PFSK-1 (cell line): ENCODE measurements at regions not wholly inside any gene's neighbourhood (a gene's known extent, or its start where the extent isn't known, plus 50 kb on each side); places are given as distances from the start of the nearest gene placed in this dataset.

Source experiments
- FOXP2 ChIP-seq: optimal IDR thresholded peaks from 2 replicates; pipeline ENCODE3; 2011; ENCODE audit warnings: borderline replicate concordance, control low read depth, inconsistent platforms; ENCODE audit not compliant: insufficient read depth; ENCODE audit errors: extremely low read length, extremely low read depth
- POLR2AphosphoS5 ChIP-seq: IDR thresholded peaks from 2 replicates; pipeline ENCODE4 v1.6.1; 2012; ENCODE audit warnings: low read depth, mild to moderate bottlenecking, control low read depth, low read length, moderate library complexity
- REST ChIP-seq, 2 experiments: IDR thresholded peaks; 2 replicates each; pipeline versions ENCODE4 v1.6.1 to v1.8.0; 2011 to 2012; ENCODE audit warnings: low read depth in 2 of 2, low read length in 2 of 2, control low read depth in 1 of 2, inconsistent platforms in 1 of 2, mild to moderate bottlenecking in 1 of 2, moderate library complexity in 1 of 2; ENCODE audit not compliant: insufficient read depth in 1 of 2
- SIN3A ChIP-seq: IDR thresholded peaks from 2 replicates; pipeline ENCODE4 v1.6.1; 2012; ENCODE audit warnings: mild to moderate bottlenecking, low read length, moderate library complexity, borderline replicate concordance; ENCODE audit not compliant: insufficient read depth
- TAF1 ChIP-seq: IDR thresholded peaks from 2 replicates; pipeline ENCODE4 v1.6.1; 2012; ENCODE audit warnings: low read length, control low read depth, borderline replicate concordance; ENCODE audit not compliant: insufficient read depth

GRCh38 chr12:77578466-77579220 is 252.1 kb upstream of the NAV3 start:
- TF ChIP-seq TAF1 (no peak), POLR2AphosphoS5 (no peak), REST (IDR thresholded peaks at IDR 0.05; ENCODE audit: insufficient read depth in 1 of 2, low read depth in 2 of 2, low read length in 2 of 2) (no peak), FOXP2 (no peak), SIN3A (no peak)

GRCh38 chr12:77577791-77578190 is 252.9 kb upstream of the NAV3 start:
- no peak for TF ChIP-seq SIN3A
- TF ChIP-seq POLR2AphosphoS5, result no peak
- TF ChIP-seq TAF1, result no peak
- no peak for TF ChIP-seq REST (IDR thresholded peaks at IDR 0.05; ENCODE audit: insufficient read depth in 1 of 2, low read depth in 2 of 2, low read length in 2 of 2)
- TF ChIP-seq FOXP2, result no peak

GRCh38 chr12:77575376-77575919 is 255.2 kb upstream of the NAV3 start:
- TF ChIP-seq FOXP2, result no peak
- TF ChIP-seq SIN3A, result no peak
- no peak for TF ChIP-seq POLR2AphosphoS5
- TF ChIP-seq TAF1, result no peak
- TF ChIP-seq REST (IDR thresholded peaks at IDR 0.05; ENCODE audit: insufficient read depth in 1 of 2, low read depth in 2 of 2, low read length in 2 of 2), result no peak

- TF ChIP-seq POLR2AphosphoS5 (no peak), FOXP2 (no peak), REST (IDR thresholded peaks at IDR 0.05; ENCODE audit: insufficient read depth in 1 of 2, low read depth in 2 of 2, low read length in 2 of 2) (no peak), SIN3A (no peak), TAF1 (no peak)
Measured at GRCh38 chr12:77572371-77572770, 258.3 kb upstream of the NAV3 start.
